Erythroblast (primary cell): ENCODE measurements at regions not wholly inside any gene's neighbourhood (a gene's known extent, or its start where the extent isn't known, plus 50 kb on each side); places are given as distances from the start of the nearest gene placed in this dataset.

Source experiments
- GATA1 ChIP-seq: IDR thresholded peaks from 2 replicates; pipeline ENCODE4 v1.6.1; 2011; ENCODE audit warnings: low read depth, mild to moderate bottlenecking, control low read depth, low read length, moderate library complexity
- POLR2A ChIP-seq: IDR thresholded peaks from 2 replicates; pipeline ENCODE4 v1.6.1; 2011; ENCODE audit warnings: mild to moderate bottlenecking, low read length

GRCh38 chr1:157203166-157203565, 65.0 kb upstream of the ETV3 start:
- TF ChIP-seq POLR2A (no peak), GATA1 (no peak)
